Stomach (tissue), 8 donors: ENCODE measurements at regions not wholly inside any gene's neighbourhood (a gene's known extent, or its start where the extent isn't known, plus 50 kb on each side); places are given as distances from the start of the nearest gene placed in this dataset.

Source experiments
- DNase-seq, 2 donors: peaks; one replicate each; pipeline versions ENCODE4 v3.0.0 to v3.0.0-alpha.2; 2013 to 2019
- H3K27ac ChIP-seq, 5 donors: fragments of 200-600 bp in 4 of 5; sonication (generic) in 4 of 5; one replicate each; pipeline ENCODE4 v1.5.1; 2013 to 2019; ENCODE audit warnings: mild to moderate bottlenecking in 1 of 5, moderate library complexity in 1 of 5
- H3K27me3 ChIP-seq, 3 donors: fragments of 200-600 bp; sonication (generic); one replicate each; pipeline ENCODE4 v1.5.1; 2017 to 2019; ENCODE audit warnings: mixed run types in 1 of 3
- H3K36me3 ChIP-seq, 4 donors: fragments of 200-600 bp; sonication (generic); 1 replicate in 3 of 4; 2 replicates in 1 of 4; pipeline ENCODE4 v1.5.1; 2016 to 2019
- H3K4me1 ChIP-seq, 4 donors: fragments of 200-600 bp; sonication (generic); one replicate each; pipeline ENCODE4 v1.5.1; 2016 to 2019
- H3K4me3 ChIP-seq, 4 donors: fragments of 200-600 bp; sonication (generic) in 3 of 4; one replicate each; pipeline ENCODE4 v1.5.1; 2016 to 2019; ENCODE audit warnings: mild to moderate bottlenecking in 1 of 4
- H3K9me3 ChIP-seq, 4 donors: fragments of 200-600 bp; sonication (generic); one replicate each; pipeline ENCODE4 v1.5.1; 2016 to 2019
- CTCF ChIP-seq, 7 experiments: fragments of 450-650 bp in 4 of 7; fragments of 200-600 bp in 3 of 7; sonication (generic) in 3 of 7; IDR thresholded peaks; one replicate each; pipeline ENCODE4 v1.5.1; 2016 to 2019; ENCODE audit warnings: antibody characterized with exemption in 7 of 7, control low read depth in 2 of 7, mild to moderate bottlenecking in 1 of 7
- EP300 ChIP-seq: sonication (generic); formaldehyde crosslinking; IDR thresholded peaks from one replicate; pipeline ENCODE4 v1.6.1; 2017; ENCODE audit warnings: antibody characterized with exemption
- POLR2A ChIP-seq, 4 donors: fragments of 450-650 bp; IDR thresholded peaks; one replicate each; pipeline ENCODE4 v1.6.1; 2016; ENCODE audit warnings: antibody characterized with exemption in 4 of 4, control low read depth in 2 of 4, mild to moderate bottlenecking in 1 of 4, moderate library complexity in 1 of 4
- POLR2AphosphoS5 ChIP-seq, 3 donors: sonication (generic); formaldehyde crosslinking; IDR thresholded peaks; one replicate each; pipeline ENCODE4 v1.6.1; 2016; ENCODE audit warnings: antibody characterized with exemption in 3 of 3
- WGBS, 5 donors: extraction: QIAGEN DNeasy Blood & Tissue Kit in 3 of 5; methylation state at CpG; one replicate each; pipeline versions ENCODE4 v1.1.5 to v1.1.7; 2013 to 2018; 5-methylcytosine and 5-hydroxymethylcytosine counted together
- intact Hi-C: fragments of 100-400 bp; cut with DNase I; formaldehyde crosslinking; loops from one replicate; pipeline ENCODE4 v1.15.1; 2023; ENCODE audit warnings: low total_unique reads
- donor health status: healthy with polysubstance abuse.
- donor health status: Bipolar disorder and iron deficiency.
- donor health status: healthy.

GRCh38 chr11:27281276-27281675 is 81.7 kb downstream of the CCDC34 start:
- no peaks in the 10 kb centered on the region for H3K9me3 ChIP-seq
- no peaks in the 10 kb centered on the region for H3K27me3 ChIP-seq
- no peak overlapping the region for H3K4me3 ChIP-seq
- H3K36me3 ChIP-seq, result no peaks in the 10 kb centered on the region
- 65 to 86% (median 75%) methylated on average over 2 of the region's 2 CpGs for WGBS, 5 donors
- peaks cover 8 to 18% (median 14%) of the 10 kb centered on the region in 4 donors for H3K4me1 ChIP-seq
- intact Hi-C loops, result no loop called here
- DNase-seq, result no peak
- TF ChIP-seq POLR2A (IDR thresholded peaks at IDR 0.05) (no peak), POLR2AphosphoS5 (IDR thresholded peaks at IDR 0.05) (no peak), EP300 (no peak), CTCF (IDR thresholded peaks at IDR 0.05) (no peak)
- no peak overlapping the region for H3K27ac ChIP-seq

GRCh38 chr11:27280140-27280539 is 82.9 kb downstream of the CCDC34 start:
- no peak overlapping the region for H3K4me3 ChIP-seq
- H3K9me3 ChIP-seq, result no peaks in the 10 kb centered on the region
- TF ChIP-seq CTCF (IDR thresholded peaks at IDR 0.05) (no peak), POLR2AphosphoS5 (IDR thresholded peaks at IDR 0.05) (no peak), POLR2A (IDR thresholded peaks at IDR 0.05) (no peak), EP300 (no peak)
- WGBS, 5 donors, result 67 to 88% (median 85%) methylated on average over 3 of the region's 3 CpGs
- peak in 1 of 2 donors; percentile 64 for DNase-seq
- intact Hi-C loops, result no loop called here
- H3K27ac ChIP-seq, result no peak overlapping the region
- H3K36me3 ChIP-seq, result no peaks in the 10 kb centered on the region
- peaks cover 8 to 18% (median 14%) of the 10 kb centered on the region in 4 donors for H3K4me1 ChIP-seq
- H3K27me3 ChIP-seq, result no peaks in the 10 kb centered on the region

- no peak for DNase-seq
- H3K27me3 ChIP-seq, result no peaks in the 10 kb centered on the region
- peaks cover 8 to 18% (median 14%) of the 10 kb centered on the region in 4 donors for H3K4me1 ChIP-seq
- no peaks in the 10 kb centered on the region for H3K36me3 ChIP-seq
- 60 to 87% (median 68%) methylated on average over 4 of the region's 4 CpGs for WGBS, 5 donors
- no peak overlapping the region for H3K27ac ChIP-seq
- TF ChIP-seq POLR2AphosphoS5 (IDR thresholded peaks at IDR 0.05) (no peak), POLR2A (IDR thresholded peaks at IDR 0.05) (no peak), EP300 (no peak), CTCF (IDR thresholded peaks at IDR 0.05) (no peak)
- H3K4me3 ChIP-seq, result no peak overlapping the region
- no peaks in the 10 kb centered on the region for H3K9me3 ChIP-seq
- intact Hi-C loops, result no loop called here
Observed at GRCh38 chr11:27279460-27279859, 83.6 kb downstream of the CCDC34 start.

DNA sequence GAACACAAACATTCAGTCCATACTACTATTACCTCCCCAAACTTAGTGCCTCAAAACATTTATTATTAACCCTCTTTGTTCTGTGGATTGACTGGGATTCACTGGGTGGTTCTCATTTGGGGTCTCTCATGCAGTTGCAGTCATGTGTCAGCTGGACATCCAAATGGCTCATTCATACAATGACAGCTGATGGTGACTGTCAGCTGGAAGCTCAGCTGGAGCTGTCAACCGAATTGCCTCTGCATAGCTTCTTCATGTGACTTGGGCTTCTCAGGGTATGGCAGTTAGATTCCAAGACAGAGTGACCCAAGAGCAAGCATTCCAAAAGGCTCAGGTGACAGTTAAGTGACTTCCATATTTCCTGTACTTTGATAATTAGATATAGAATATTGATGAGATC is 85.2 kb downstream of the CCDC34 start:
- Histone ChIP-seq H3K9me3 (no peaks in the 10 kb centered on the region), H3K4me3 (no peak overlapping the region), H3K27me3 (no peaks in the 10 kb centered on the region), H3K27ac (no peak overlapping the region), H3K36me3 (no peaks in the 10 kb centered on the region), H3K4me1 (peaks cover 8 to 17% (median 12%) of the 10 kb centered on the region in 4 donors)
- TF ChIP-seq CTCF (IDR thresholded peaks at IDR 0.05), result no peak
- no peak for TF ChIP-seq POLR2A (IDR thresholded peaks at IDR 0.05)
- no peak for TF ChIP-seq EP300
- TF ChIP-seq POLR2AphosphoS5 (IDR thresholded peaks at IDR 0.05), result no peak
- DNase-seq, result no peak
- intact Hi-C loops, result no loop called here
- 67 to 92% (median 87%) methylated on average over 1 of the region's 1 CpG for WGBS, 5 donors
